VCaP (cell line): ENCODE measurements at regions not wholly inside any gene's neighbourhood (a gene's known extent, or its start where the extent isn't known, plus 50 kb on each side); places are given as distances from the start of the nearest gene placed in this dataset.

Experiments
- H3K27ac ChIP-seq: fragments of 450-650 bp; 2 replicates; pipeline ENCODE4 v1.5.1; 2017
- TF ChIP-seq, protein P1 (sequence below): fragments of 450-650 bp; conservative IDR thresholded peaks from 2 replicates; pipeline ENCODE4 v1.5.1; 2017; ENCODE audit warnings: mild to moderate bottlenecking, moderate library complexity

DNA sequence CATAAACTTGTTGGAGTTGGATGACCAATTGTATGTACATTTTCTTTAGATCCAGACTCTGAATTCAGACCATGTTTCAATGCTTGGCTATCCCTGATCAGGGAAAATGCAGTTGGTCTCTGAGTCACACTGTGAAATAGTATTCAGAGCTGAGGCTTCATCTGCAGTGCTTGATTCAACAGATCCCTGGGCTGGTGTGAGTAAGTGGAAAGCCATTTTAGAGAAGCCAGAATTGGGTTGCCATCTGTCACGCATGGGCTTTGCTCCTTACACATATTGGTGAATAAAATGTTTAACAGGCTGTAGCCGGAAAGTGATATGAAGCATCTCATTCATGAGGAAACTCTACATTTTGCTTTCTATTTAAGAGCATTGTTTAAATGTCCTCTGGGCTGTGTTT, 50.0 kb upstream of the ACYP2 start:
- TF ChIP-seq, protein P1, sequence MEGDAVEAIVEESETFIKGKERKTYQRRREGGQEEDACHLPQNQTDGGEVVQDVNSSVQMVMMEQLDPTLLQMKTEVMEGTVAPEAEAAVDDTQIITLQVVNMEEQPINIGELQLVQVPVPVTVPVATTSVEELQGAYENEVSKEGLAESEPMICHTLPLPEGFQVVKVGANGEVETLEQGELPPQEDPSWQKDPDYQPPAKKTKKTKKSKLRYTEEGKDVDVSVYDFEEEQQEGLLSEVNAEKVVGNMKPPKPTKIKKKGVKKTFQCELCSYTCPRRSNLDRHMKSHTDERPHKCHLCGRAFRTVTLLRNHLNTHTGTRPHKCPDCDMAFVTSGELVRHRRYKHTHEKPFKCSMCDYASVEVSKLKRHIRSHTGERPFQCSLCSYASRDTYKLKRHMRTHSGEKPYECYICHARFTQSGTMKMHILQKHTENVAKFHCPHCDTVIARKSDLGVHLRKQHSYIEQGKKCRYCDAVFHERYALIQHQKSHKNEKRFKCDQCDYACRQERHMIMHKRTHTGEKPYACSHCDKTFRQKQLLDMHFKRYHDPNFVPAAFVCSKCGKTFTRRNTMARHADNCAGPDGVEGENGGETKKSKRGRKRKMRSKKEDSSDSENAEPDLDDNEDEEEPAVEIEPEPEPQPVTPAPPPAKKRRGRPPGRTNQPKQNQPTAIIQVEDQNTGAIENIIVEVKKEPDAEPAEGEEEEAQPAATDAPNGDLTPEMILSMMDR, result no peak
- H3K27ac ChIP-seq, result no peak overlapping the region

DNA sequence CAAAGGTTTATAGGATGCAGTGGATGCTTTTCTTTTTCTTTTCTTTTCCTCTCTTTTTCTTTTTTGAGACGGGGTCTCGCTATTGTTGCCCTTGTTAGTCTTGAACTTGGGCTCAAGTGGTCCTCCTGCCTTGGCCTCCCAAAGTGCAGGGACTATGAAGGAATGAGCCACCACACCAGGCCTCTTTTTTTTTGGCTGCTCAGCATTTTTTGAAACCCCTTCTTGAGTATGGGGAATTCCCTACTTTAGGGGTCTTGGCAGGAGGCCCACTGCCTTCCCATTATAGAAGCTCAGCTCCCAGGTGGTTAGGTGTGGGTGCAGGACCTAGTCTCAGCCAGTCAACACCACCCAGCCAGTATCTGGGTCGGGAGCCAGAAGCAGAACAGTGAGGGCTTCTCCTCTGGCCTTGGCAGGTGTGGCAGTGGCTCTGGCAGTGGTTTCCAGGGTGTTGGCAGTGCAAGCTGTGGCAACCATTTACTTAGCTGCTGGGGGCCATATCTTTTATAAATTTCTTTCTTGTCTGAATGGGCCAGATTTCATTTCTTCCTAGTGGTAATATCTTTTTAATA, 51.4 kb upstream of the ACYP2 start:
- TF ChIP-seq, protein P1, result no peak
- H3K27ac ChIP-seq, result no peak overlapping the region

DNA sequence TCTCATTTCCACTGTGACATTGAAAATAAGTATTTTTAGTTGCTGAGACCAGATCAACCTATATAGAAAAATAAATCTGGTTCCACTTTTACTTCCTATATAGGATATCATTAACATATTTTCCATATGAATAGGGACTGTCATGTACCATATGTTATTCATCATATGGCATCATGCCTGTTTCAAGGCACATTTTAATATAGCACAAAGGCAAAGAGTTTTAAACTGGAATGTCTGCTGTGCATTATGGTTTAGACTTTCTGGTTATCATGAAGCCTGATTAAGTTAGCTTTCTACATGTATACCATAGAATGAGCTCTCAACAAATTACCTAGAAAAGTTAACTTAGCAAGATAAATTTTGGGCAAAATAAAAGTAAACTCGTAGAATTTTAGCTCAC, 53.0 kb upstream of the ACYP2 start:
- H3K27ac ChIP-seq, result no peak overlapping the region
- TF ChIP-seq, protein P1, result no peak

DNA sequence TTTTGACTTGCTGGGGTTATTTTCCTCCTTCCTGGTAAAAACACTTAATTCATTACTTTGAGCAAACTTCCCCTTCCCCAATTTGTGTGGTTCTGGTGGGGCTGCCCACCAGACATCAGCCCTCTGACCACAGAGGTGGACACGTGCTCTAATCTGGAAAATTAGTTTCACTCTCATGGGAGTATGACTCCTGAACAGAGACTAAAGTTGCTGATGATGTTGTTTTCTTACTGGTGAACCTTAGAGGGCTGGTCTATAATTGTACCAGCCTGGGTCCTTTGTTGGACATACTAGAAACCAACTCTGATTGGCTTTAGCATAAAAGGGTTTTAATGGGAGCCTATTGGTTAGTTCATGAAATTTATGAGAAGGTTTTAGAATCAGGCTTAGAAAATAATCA, 54.1 kb upstream of the ACYP2 start:
- no peak overlapping the region for H3K27ac ChIP-seq
- TF ChIP-seq, protein P1, result no peak

DNA sequence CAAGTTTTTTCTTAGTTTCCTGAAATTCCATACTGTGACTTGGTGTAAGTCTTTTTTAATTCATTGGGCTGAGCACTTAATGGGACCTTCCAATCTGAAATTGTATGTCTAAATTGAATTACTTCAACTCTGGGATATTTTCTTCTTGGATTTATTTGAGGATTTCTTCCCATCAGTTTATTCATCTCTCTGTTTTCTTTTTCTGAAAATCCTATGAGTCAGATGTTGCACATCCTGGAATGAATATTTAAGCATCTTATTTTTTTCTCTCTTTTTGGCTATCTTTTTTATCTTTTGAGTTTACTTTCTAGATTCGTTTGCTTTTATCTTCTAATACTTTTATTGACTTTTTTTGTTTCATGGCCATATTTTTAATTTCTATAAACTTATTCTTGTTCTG, 55.4 kb upstream of the ACYP2 start:
- TF ChIP-seq, protein P1, result no peak
- H3K27ac ChIP-seq, result no peak overlapping the region

DNA sequence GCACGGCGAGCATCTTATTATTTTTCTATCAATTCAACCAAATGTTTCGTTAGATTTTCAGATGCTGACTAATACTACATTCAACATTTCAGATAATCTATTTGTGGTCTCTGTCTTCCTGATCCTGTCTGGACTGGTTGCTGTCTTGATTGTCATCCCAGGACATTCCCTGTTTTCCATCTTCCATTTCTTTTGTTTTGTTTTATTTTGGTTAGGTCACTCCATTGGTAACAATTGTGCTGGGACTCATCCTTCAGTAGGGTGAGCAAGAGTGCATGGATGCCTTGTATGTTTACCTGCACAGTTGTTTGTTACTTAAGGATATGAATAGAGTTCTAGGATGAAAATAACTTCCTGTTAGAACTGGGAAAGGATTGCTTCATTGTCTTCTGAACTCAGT, 55.9 kb upstream of the ACYP2 start:
- no peak overlapping the region for H3K27ac ChIP-seq
- TF ChIP-seq, protein P1, result no peak

DNA sequence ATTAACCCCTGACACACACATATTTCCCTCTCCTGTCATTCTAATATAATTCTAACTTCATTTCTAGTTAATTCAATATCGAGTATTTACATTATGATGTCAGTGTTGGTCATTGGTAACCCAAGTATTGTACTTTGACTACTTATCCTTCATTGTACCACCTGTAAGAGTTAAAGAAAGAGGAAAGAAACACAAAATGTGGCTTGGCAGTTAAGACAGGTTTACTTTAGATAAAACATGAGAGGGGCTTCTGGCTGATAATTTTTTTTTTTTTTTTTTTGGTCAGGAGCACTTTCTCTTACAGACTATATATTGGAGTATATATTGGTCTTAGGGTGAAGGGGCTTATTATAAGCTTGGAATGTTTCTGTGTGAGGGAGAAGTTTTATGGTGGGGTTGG, 57.0 kb upstream of the ACYP2 start:
- no peak overlapping the region for H3K27ac ChIP-seq
- TF ChIP-seq, protein P1, result no peak
